ENCODE measurements at regions not wholly inside any gene's neighbourhood (a gene's known extent, or its start where the extent isn't known, plus 50 kb on each side); places are given as distances from the start of the nearest gene placed in this dataset.

GRCh38 chr4:156437666-156438065, 484.0 kb upstream of the CTSO start:
- no peak for TF ChIP-seq CTCF (IDR thresholded peaks at IDR 0.05)
- TF ChIP-seq ZFX (IDR thresholded peaks at IDR 0.05; ENCODE audit: borderline replicate concordance) = no peak

Data from 22Rv1 (cell line).